ENCODE measurements at regions not wholly inside any gene's neighbourhood (a gene's known extent, or its start where the extent isn't known, plus 50 kb on each side); places are given as distances from the start of the nearest gene placed in this dataset.
"Not testable (repeated sequence)": the region's sequence is repeated elsewhere in the genome, so short reads cannot be mapped to it uniquely, and the experiment has no call there.

- H3K27me3 ChIP-seq (ENCODE audit: insufficient read depth, low read length) = no peaks in the 10 kb centered on the region
- no peak overlapping the region for H3K9ac ChIP-seq (ENCODE audit: low read depth, low read length)
- H3K4me3 ChIP-seq (ENCODE audit: low read length) = no peak overlapping the region
- no peaks in the 10 kb centered on the region for H3K36me3 ChIP-seq (ENCODE audit: insufficient read depth, low read depth, low read length)
- no peak overlapping the region for H3K27ac ChIP-seq (ENCODE audit: low read length)
- no peaks in the 10 kb centered on the region for H3K4me1 ChIP-seq (ENCODE audit: insufficient read depth, low read length)
- no peaks in the 10 kb centered on the region for H3K9me3 ChIP-seq (ENCODE audit: insufficient read depth, low read depth, low read length)
Observed at GRCh38 chr12:127943481-127944210, 323.3 kb upstream of the TMEM132C start.

DNA sequence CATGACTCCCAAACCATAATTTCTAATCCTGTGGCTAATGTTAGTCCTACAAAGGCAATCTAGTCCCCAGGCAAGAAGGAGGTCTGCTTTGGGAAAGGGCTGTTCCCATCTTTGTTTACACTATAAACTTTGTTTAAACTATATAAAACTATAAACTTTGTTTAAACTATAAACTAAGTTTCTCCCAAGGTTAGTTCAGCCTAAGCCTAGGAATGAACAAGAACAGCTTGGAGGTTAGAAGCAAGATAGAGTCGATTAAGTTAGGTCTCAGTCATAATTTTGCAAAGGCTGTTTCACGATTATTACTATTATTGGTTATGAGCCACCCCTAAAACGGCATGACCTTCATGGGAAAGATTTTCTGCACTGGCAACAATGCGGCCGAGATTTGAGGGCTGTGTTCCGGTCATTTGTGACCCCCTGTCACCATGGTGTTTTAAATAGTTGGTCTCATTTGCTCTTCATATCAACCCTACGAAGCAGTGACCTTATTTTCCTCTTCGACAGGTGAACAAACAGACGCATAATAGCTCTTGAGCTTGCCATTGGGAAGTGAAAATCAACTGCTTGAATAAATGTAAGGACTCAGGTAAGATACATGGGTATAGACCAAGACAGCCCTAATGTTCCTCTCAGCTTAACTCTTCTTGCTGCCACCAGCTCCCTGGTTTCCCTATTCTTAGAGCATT lies 322.6 kb upstream of the TMEM132C start:
- no peak overlapping the region for H3K27ac ChIP-seq (ENCODE audit: low read length)
- no peaks in the 10 kb centered on the region for H3K27me3 ChIP-seq (ENCODE audit: insufficient read depth, low read length)
- H3K36me3 ChIP-seq (ENCODE audit: insufficient read depth, low read depth, low read length) = no peaks in the 10 kb centered on the region
- H3K4me1 ChIP-seq (ENCODE audit: insufficient read depth, low read length) = no peaks in the 10 kb centered on the region
- H3K9me3 ChIP-seq (ENCODE audit: insufficient read depth, low read depth, low read length) = no peaks in the 10 kb centered on the region
- no peak overlapping the region for H3K4me3 ChIP-seq (ENCODE audit: low read length)
- no peak overlapping the region for H3K9ac ChIP-seq (ENCODE audit: low read depth, low read length)

DNA sequence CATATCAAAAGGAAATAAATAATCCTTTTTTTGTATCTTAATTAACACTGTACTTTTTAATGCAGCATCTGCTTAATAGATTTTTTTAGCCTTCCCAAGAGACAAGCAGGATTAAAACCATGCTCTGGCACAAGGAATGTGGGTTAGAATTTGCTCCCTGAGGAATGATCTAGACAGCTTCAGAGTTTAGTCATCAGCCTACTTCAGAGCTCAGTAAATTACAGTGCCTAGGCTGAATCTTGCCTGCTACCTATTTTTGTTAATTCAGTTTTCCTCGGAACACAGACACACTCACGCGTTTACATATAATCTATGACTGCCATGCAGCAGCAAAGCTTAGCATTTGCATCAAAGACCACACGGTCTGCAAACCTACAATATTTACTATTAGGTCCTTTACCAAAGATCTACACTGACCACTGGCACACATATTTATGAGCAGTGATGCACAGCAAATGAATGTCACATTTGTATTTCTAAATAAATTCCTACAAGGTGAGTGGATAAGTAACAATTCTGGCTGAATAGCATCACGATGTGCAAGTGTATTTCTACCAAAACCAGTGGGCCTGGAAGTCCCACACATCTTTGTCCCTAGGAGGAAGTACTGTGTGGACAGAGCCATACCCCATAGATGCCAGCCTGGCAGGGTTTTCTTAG lies 309.8 kb upstream of the TMEM132C start:
- Histone ChIP-seq H3K9ac (ENCODE audit: low read depth, low read length) (no peak overlapping the region), H3K4me1 (ENCODE audit: insufficient read depth, low read length) (no peaks in the 10 kb centered on the region), H3K36me3 (ENCODE audit: insufficient read depth, low read depth, low read length) (no peaks in the 10 kb centered on the region), H3K27ac (ENCODE audit: low read length) (no peak overlapping the region), H3K27me3 (ENCODE audit: insufficient read depth, low read length) (no peaks in the 10 kb centered on the region), H3K9me3 (ENCODE audit: insufficient read depth, low read depth, low read length) (no peaks in the 10 kb centered on the region), H3K4me3 (ENCODE audit: low read length) (no peak overlapping the region)

DNA sequence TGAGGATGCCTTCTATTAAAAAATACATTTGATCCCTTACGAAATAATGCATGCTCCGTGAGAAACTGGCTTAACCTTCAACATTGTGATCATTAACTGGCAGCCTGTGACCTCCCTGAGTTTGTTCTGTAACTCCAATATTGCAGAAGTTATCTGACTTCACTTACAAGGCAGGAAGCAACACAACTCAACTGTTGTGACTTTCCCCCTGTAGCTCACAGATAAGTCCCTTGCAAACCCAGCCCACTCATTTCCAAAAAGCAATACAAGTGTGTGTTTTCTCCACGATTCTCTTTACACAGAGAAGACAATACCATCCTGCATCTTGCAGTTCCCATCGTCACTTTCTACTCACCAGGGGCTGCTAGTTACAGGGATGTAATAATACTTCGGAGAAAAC lies 304.7 kb upstream of the TMEM132C start:
- Histone ChIP-seq H3K4me3 (ENCODE audit: low read length) (no peak overlapping the region), H3K9me3 (ENCODE audit: insufficient read depth, low read depth, low read length) (peaks cover 8% of the 10 kb centered on the region), H3K36me3 (ENCODE audit: insufficient read depth, low read depth, low read length) (no peaks in the 10 kb centered on the region), H3K4me1 (ENCODE audit: insufficient read depth, low read length) (no peaks in the 10 kb centered on the region), H3K9ac (ENCODE audit: low read depth, low read length) (no peak overlapping the region), H3K27me3 (ENCODE audit: insufficient read depth, low read length) (no peaks in the 10 kb centered on the region), H3K27ac (ENCODE audit: low read length) (no peak overlapping the region)

GRCh38 chr12:127963933-127964332 lies 303.0 kb upstream of the TMEM132C start:
- Histone ChIP-seq H3K9ac (ENCODE audit: low read depth, low read length) (no peak overlapping the region), H3K27ac (ENCODE audit: low read length) (no peak overlapping the region), H3K4me1 (ENCODE audit: insufficient read depth, low read length) (no peaks in the 10 kb centered on the region), H3K4me3 (ENCODE audit: low read length) (no peak overlapping the region), H3K9me3 (ENCODE audit: insufficient read depth, low read depth, low read length) (peaks cover 8% of the 10 kb centered on the region), H3K27me3 (ENCODE audit: insufficient read depth, low read length) (no peaks in the 10 kb centered on the region), H3K36me3 (ENCODE audit: insufficient read depth, low read depth, low read length) (no peaks in the 10 kb centered on the region)

DNA sequence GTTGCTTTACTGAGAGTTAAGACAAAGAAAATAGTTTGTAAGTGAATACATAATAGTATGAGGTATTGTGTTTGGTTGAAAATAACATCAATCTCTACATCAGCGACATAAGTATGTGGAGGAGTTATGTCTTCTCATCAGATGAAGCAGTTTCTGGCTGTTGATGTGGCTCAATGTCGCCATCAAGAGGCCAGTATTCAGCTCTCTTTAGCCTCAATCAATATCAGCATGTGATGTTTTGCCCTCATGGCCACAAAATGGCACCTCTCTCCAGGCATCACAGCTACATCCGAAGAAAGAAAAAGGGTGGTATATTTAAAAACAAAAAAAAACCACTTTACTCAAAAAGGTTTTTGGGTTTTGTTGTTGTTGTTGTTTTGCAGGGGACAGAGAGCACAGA lies 302.3 kb upstream of the TMEM132C start:
- H3K36me3 ChIP-seq (ENCODE audit: insufficient read depth, low read depth, low read length) = no peaks in the 10 kb centered on the region
- no peak overlapping the region for H3K27ac ChIP-seq (ENCODE audit: low read length)
- H3K27me3 ChIP-seq (ENCODE audit: insufficient read depth, low read length) = no peaks in the 10 kb centered on the region
- H3K4me1 ChIP-seq (ENCODE audit: insufficient read depth, low read length) = no peaks in the 10 kb centered on the region
- H3K9ac ChIP-seq (ENCODE audit: low read depth, low read length) = no peak overlapping the region
- no peak overlapping the region for H3K4me3 ChIP-seq (ENCODE audit: low read length)
- peaks cover 8% of the 10 kb centered on the region for H3K9me3 ChIP-seq (ENCODE audit: insufficient read depth, low read depth, low read length)

DNA sequence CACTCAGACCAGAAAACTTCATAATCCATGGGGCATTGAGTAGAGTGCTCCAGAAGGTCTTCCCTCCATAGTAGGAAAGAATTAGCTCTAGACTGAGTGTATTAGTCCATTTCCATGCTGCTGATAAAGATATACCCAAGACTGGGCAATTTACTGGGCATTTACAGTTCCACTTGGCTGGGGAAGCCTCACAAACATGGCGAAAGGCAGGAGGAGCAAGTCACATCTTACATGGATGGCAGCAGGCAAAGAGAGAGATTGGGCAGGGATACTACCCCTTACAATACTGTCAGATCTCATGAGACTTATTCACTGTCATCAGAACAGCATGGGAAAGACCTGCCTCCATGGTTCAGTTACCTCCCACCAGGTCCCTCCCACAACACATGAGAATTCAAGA lies 300.6 kb upstream of the TMEM132C start:
- H3K27me3 ChIP-seq (ENCODE audit: insufficient read depth, low read length) = no peaks in the 10 kb centered on the region
- H3K36me3 ChIP-seq (ENCODE audit: insufficient read depth, low read depth, low read length) = no peaks in the 10 kb centered on the region
- H3K27ac ChIP-seq (ENCODE audit: low read length) = no peak overlapping the region
- H3K4me1 ChIP-seq (ENCODE audit: insufficient read depth, low read length) = no peaks in the 10 kb centered on the region
- H3K9ac ChIP-seq (ENCODE audit: low read depth, low read length) = no peak overlapping the region
- H3K4me3 ChIP-seq (ENCODE audit: low read length) = no peak overlapping the region
- H3K9me3 ChIP-seq (ENCODE audit: insufficient read depth, low read depth, low read length) = peaks cover 8% of the 10 kb centered on the region

GRCh38 chr12:127970491-127970890 lies 296.5 kb upstream of the TMEM132C start:
- H3K36me3 ChIP-seq (ENCODE audit: insufficient read depth, low read depth, low read length) = no peaks in the 10 kb centered on the region
- H3K4me1 ChIP-seq (ENCODE audit: insufficient read depth, low read length) = no peaks in the 10 kb centered on the region
- no peak overlapping the region for H3K9ac ChIP-seq (ENCODE audit: low read depth, low read length)
- peaks cover 8% of the 10 kb centered on the region for H3K9me3 ChIP-seq (ENCODE audit: insufficient read depth, low read depth, low read length)
- no peak overlapping the region for H3K27ac ChIP-seq (ENCODE audit: low read length)
- no peak overlapping the region for H3K4me3 ChIP-seq (ENCODE audit: low read length)
- H3K27me3 ChIP-seq (ENCODE audit: insufficient read depth, low read length) = no peaks in the 10 kb centered on the region

DNA sequence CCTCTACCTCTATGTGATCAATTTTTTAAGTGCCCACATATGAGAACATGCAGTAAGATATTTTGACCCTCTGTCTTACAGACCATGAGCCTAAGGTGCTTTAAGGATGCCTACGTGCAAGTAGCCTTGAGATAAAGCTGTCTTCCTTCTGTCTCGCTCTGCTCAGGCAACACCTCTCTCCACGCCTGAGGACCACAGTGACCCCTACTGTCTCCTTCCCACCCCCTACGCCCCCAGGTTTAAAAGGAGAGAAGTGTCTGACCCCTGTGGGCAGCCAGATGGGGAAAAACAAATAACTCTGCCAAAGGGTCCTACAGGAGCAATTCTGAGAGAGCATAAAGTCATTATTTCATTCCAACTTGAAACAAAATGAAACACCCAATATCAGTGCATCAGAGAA lies 286.4 kb upstream of the TMEM132C start:
- no peak overlapping the region for H3K9ac ChIP-seq (ENCODE audit: low read depth, low read length)
- H3K4me1 ChIP-seq (ENCODE audit: insufficient read depth, low read length) = no peaks in the 10 kb centered on the region
- no peak overlapping the region for H3K27ac ChIP-seq (ENCODE audit: low read length)
- H3K27me3 ChIP-seq (ENCODE audit: insufficient read depth, low read length) = no peaks in the 10 kb centered on the region
- H3K36me3 ChIP-seq (ENCODE audit: insufficient read depth, low read depth, low read length) = no peaks in the 10 kb centered on the region
- H3K9me3 ChIP-seq (ENCODE audit: insufficient read depth, low read depth, low read length) = no peaks in the 10 kb centered on the region
- H3K4me3 ChIP-seq (ENCODE audit: low read length) = no peak overlapping the region

GRCh38 chr12:127981875-127982274 lies 285.1 kb upstream of the TMEM132C start:
- Histone ChIP-seq H3K4me3 (ENCODE audit: low read length) (no peak overlapping the region), H3K4me1 (ENCODE audit: insufficient read depth, low read length) (no peaks in the 10 kb centered on the region), H3K9ac (ENCODE audit: low read depth, low read length) (no peak overlapping the region), H3K27me3 (ENCODE audit: insufficient read depth, low read length) (no peaks in the 10 kb centered on the region), H3K9me3 (ENCODE audit: insufficient read depth, low read depth, low read length) (no peaks in the 10 kb centered on the region), H3K27ac (ENCODE audit: low read length) (no peak overlapping the region), H3K36me3 (ENCODE audit: insufficient read depth, low read depth, low read length) (no peaks in the 10 kb centered on the region)

DNA sequence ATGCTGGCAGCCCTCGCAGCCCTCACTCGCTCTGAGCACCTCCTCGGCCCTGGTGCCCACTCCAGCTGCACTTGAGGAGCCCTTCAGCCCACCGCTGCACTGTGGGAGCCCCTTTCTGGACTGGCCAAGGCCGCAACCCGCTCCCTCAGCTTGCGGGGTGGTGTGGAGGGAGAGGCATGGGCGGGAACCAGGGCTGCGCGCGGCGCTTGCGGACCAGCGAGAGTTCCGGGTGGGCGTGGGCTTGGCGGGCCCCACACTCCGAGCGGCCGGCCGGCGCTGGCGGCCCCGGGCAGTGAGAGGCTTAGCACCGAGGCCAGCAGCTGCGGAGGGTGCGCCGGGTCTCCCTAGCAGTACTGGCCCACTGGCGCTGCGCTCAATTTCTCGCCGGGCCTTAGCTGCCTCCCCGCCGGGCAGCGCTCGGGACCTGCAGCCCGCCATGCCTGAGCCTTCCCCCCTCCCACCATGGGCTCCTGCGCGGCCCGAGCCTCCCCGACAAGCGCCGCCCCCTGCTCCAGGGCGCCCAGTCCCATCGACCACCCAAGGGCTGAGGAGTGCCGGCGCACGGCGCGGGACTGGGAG lies 283.7 kb upstream of the TMEM132C start:
- H3K9me3 ChIP-seq (ENCODE audit: insufficient read depth, low read depth, low read length); H3K27me3 ChIP-seq (ENCODE audit: insufficient read depth, low read length); H3K27ac ChIP-seq (ENCODE audit: low read length); H3K9ac ChIP-seq (ENCODE audit: low read depth, low read length); H3K36me3 ChIP-seq (ENCODE audit: insufficient read depth, low read depth, low read length); H3K4me3 ChIP-seq (ENCODE audit: low read length); H3K4me1 ChIP-seq (ENCODE audit: insufficient read depth, low read length): not testable (repeated sequence)

All from iPS-20b (cell line).